ENCODE measurements at regions not wholly inside any gene's neighbourhood (a gene's known extent, or its start where the extent isn't known, plus 50 kb on each side); places are given as distances from the start of the nearest gene placed in this dataset.

DNA sequence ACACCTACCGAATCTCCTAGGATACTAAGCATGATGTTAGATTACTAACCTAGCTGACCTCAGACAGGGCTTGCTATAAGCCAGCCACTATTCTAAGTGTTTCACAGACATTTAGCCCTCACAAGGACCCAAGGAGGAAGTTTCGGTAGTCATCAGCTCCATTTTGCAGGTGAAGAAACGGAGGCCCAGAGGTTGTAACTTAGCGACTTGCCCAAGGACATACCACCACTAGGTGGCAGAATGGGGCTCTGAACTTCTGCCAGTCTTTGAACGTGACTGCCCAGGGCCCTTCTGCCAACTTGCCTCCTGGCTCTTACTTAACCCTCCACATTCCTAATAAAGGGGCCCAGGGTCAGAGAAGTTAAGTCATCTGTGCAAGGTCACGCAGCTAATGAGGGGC lies 283.5 kb downstream of the C1orf94 start:
- no peaks in the 10 kb centered on the region for H3K27me3 Mint-ChIP-seq
- no peak overlapping the region for H3K4me3 Mint-ChIP-seq
- POLR2A ChIA-PET: no interaction called here

DNA sequence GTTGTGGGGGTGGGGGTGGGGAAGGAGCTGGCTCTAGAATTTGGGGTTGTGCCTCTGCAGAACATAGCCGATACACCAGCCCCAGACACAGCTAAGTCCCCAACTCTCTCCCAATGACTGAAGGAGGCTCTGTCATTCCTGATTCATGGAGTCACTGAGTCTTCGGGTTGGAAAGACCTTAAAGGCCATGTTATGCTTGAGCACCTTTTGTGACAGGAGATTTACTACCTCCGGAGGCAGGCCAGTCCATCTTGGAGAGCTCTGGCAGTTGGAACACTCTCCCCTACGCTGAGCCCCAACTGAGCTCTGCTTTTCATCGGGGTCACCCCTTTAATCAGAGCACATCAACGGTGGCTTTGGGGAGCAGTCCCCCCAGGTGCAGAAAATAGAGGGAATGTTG lies 284.4 kb upstream of the GJB5 start:
- Mint-ChIP-seq H3K4me3 (no peak overlapping the region), H3K27me3 (peaks cover 8% of the 10 kb centered on the region), H3K36me3 (ENCODE audit: low read depth) (no peaks in the 10 kb centered on the region), H3K9me3 (no peaks in the 10 kb centered on the region), H3K27ac (no peak overlapping the region), H3K4me1 (no peaks in the 10 kb centered on the region)
- ChIA-PET POLR2A (no interaction called here), CTCF (interaction anchor here (1.5 kb wide), 1 partner anchor 10 kb away, joined by 5 read pairs; no protein-coding TSS in a partner anchor)
- DNase-seq: no peak

More for the DNA sequence above, 283.5 kb downstream of the C1orf94 start:
- no peak overlapping the region for H3K27ac Mint-ChIP-seq
- H3K36me3 Mint-ChIP-seq (ENCODE audit: low read depth): no peaks in the 10 kb centered on the region
- no peaks in the 10 kb centered on the region for H3K9me3 Mint-ChIP-seq
- CTCF ChIA-PET: interaction anchor here (0.7 to 3.6 kb wide), 12 partner anchors 11 to 284 kb away, joined by 3 to 24 read pairs (median 4); no protein-coding TSS in a partner anchor
- no peaks in the 10 kb centered on the region for H3K4me1 Mint-ChIP-seq
- DNase-seq: peak; percentile 52

GRCh38 chr1:34474566-34474965 lies 280.3 kb upstream of the GJB5 start:
- CTCF ChIA-PET: interaction anchor here (1.4 kb wide), 1 partner anchor 13 kb away, joined by 3 read pairs; no protein-coding TSS in a partner anchor
- Mint-ChIP-seq H3K4me3 (no peak overlapping the region), H3K9me3 (no peaks in the 10 kb centered on the region), H3K36me3 (ENCODE audit: low read depth) (no peaks in the 10 kb centered on the region), H3K27ac (no peak overlapping the region), H3K27me3 (peaks cover 2% of the 10 kb centered on the region), H3K4me1 (no peaks in the 10 kb centered on the region)
- POLR2A ChIA-PET: no interaction called here
- DNase-seq: no peak

DNA sequence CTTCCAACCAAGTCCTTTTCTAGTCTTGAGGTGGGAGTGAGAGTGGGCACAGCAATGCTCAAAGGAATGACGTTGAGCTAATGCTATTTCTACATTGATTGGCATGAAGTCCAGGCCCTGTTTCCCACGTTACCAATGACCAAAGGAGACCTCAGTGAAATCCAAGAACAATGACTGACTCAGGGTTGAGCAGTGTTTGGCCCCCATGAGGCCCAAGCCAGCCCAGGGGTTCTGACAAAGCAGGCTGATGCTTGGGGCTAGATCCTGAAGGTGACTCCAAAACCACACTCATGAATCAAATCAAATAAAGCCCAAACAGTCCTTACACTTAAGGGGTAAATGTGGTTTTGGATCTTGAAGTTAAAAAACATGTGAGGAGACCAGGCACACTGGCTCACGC lies 278.5 kb upstream of the GJB5 start:
- ChIA-PET POLR2A (no interaction called here), CTCF (no interaction called here)
- Mint-ChIP-seq H3K4me3 (no peak overlapping the region), H3K36me3 (ENCODE audit: low read depth) (no peaks in the 10 kb centered on the region), H3K4me1 (no peaks in the 10 kb centered on the region), H3K27me3 (no peaks in the 10 kb centered on the region), H3K27ac (no peak overlapping the region), H3K9me3 (no peaks in the 10 kb centered on the region)
- DNase-seq: no peak

DNA sequence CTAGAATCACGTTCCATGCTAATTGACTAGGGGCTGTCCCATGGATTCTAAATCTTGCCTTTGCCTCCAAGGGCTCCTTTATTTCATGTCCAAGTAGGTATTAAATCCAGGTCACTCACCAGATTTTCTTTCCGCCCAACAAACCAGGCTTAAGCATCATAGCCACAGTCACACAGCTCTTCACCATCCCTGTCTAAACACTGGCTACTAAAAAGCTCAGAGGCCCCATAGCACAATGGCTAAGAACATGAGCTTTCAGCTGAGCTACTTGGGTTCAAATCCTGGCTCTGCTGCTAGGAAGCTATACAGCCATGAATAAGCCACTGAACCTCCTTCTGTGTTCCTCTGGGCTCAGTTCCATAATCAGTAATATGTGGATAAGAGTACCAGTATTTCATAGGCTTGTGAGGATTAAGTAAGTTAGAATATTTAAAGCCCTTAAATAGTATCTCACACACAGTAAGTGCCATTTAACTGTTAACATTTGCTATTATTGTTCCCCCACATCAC lies 277.2 kb upstream of the GJB5 start:
- ChIA-PET POLR2A (interaction anchor here (1.0 kb wide), 1 partner anchor 22 kb away, joined by 3 read pairs; no protein-coding TSS in a partner anchor), CTCF (no interaction called here)
- Mint-ChIP-seq H3K27ac (no peak overlapping the region), H3K27me3 (no peaks in the 10 kb centered on the region), H3K9me3 (no peaks in the 10 kb centered on the region), H3K4me3 (no peak overlapping the region), H3K4me1 (no peaks in the 10 kb centered on the region), H3K36me3 (ENCODE audit: low read depth) (no peaks in the 10 kb centered on the region)
- no peak for DNase-seq

GRCh38 chr1:34478515-34479076 lies 276.3 kb upstream of the GJB5 start:
- no peaks in the 10 kb centered on the region for H3K9me3 Mint-ChIP-seq
- no peak overlapping the region for H3K27ac Mint-ChIP-seq
- ChIA-PET CTCF (interaction anchor here (1.3 kb wide), 1 partner anchor 18 kb away, joined by 4 read pairs; no protein-coding TSS in a partner anchor), POLR2A (no interaction called here)
- H3K27me3 Mint-ChIP-seq: no peaks in the 10 kb centered on the region
- H3K4me3 Mint-ChIP-seq: no peak overlapping the region
- H3K4me1 Mint-ChIP-seq: no peaks in the 10 kb centered on the region
- H3K36me3 Mint-ChIP-seq (ENCODE audit: low read depth): no peaks in the 10 kb centered on the region
- no peak for DNase-seq

DNA sequence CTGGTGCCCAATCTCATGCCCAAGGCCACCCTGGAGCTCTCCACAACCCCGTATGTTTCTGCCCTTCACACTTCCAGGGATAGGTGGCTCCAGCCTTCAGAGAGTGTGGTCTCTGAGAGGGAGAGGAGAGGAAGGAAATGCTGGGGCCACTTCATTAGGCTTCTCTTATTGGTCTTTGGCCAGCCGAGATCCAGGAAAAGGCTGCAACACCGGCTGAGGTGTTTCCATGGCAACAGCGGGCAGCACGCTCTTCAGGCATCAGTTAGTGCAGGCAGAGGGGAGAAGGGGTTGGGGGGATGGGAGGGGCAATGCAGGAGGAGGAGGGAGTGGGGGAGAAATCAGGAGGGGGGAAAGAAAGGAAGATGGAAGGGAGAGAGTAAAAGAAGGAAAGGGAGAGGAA lies 275.1 kb upstream of the GJB5 start:
- DNase-seq: no peak
- ChIA-PET POLR2A (no interaction called here), CTCF (no interaction called here)
- H3K27ac Mint-ChIP-seq: no peak overlapping the region
- no peak overlapping the region for H3K4me3 Mint-ChIP-seq
- no peaks in the 10 kb centered on the region for H3K4me1 Mint-ChIP-seq
- H3K36me3 Mint-ChIP-seq (ENCODE audit: low read depth): no peaks in the 10 kb centered on the region
- no peaks in the 10 kb centered on the region for H3K27me3 Mint-ChIP-seq
- H3K9me3 Mint-ChIP-seq: no peaks in the 10 kb centered on the region

- DNase-seq: no peak
- CTCF ChIA-PET: no interaction called here
- peaks cover 3% of the 10 kb centered on the region for H3K9me3 Mint-ChIP-seq
Measured at GRCh38 chr1:34488080-34488708, 266.7 kb upstream of the GJB5 start.

GRCh38 chr1:34500451-34500850 lies 254.4 kb upstream of the GJB5 start:
- no peak for DNase-seq
- H3K36me3 Mint-ChIP-seq (ENCODE audit: low read depth): no peaks in the 10 kb centered on the region
- H3K9me3 Mint-ChIP-seq: no peaks in the 10 kb centered on the region
- POLR2A ChIA-PET: no interaction called here
- no peaks in the 10 kb centered on the region for H3K27me3 Mint-ChIP-seq
- no peaks in the 10 kb centered on the region for H3K4me1 Mint-ChIP-seq
- H3K27ac Mint-ChIP-seq: no peak overlapping the region
- H3K4me3 Mint-ChIP-seq: no peak overlapping the region
- CTCF ChIA-PET: no interaction called here

More at GRCh38 chr1:34488080-34488708, 266.7 kb upstream of the GJB5 start:
- Mint-ChIP-seq H3K4me3 (no peak overlapping the region), H3K4me1 (no peaks in the 10 kb centered on the region), H3K27me3 (no peaks in the 10 kb centered on the region), H3K27ac (no peak overlapping the region), H3K36me3 (ENCODE audit: low read depth) (no peaks in the 10 kb centered on the region)
- POLR2A ChIA-PET: no interaction called here

- Mint-ChIP-seq H3K27me3 (peaks cover 2% of the 10 kb centered on the region), H3K36me3 (ENCODE audit: low read depth) (no peaks in the 10 kb centered on the region), H3K4me1 (no peaks in the 10 kb centered on the region), H3K9me3 (peaks cover 6% of the 10 kb centered on the region), H3K27ac (no peak overlapping the region), H3K4me3 (no peak overlapping the region)
- CTCF ChIA-PET: no interaction called here
- POLR2A ChIA-PET: no interaction called here
- DNase-seq: no peak
Measured at GRCh38 chr1:34511802-34512201, 243.0 kb upstream of the GJB5 start.

GRCh38 chr1:34518146-34518699 lies 236.6 kb upstream of the GJB5 start:
- no peaks in the 10 kb centered on the region for H3K4me1 Mint-ChIP-seq
- ChIA-PET POLR2A (no interaction called here), CTCF (no interaction called here)
- peaks cover 3% of the 10 kb centered on the region for H3K9me3 Mint-ChIP-seq
- no peak for DNase-seq
- peaks cover 2% of the 10 kb centered on the region for H3K27me3 Mint-ChIP-seq
- no peaks in the 10 kb centered on the region for H3K36me3 Mint-ChIP-seq (ENCODE audit: low read depth)
- H3K4me3 Mint-ChIP-seq: no peak overlapping the region
- H3K27ac Mint-ChIP-seq: no peak overlapping the region

- H3K4me1 Mint-ChIP-seq: no peaks in the 10 kb centered on the region
- ChIA-PET POLR2A (no interaction called here), CTCF (no interaction called here)
- DNase-seq: no peak
- no peaks in the 10 kb centered on the region for H3K36me3 Mint-ChIP-seq (ENCODE audit: low read depth)
- H3K4me3 Mint-ChIP-seq: no peak overlapping the region
- no peak overlapping the region for H3K27ac Mint-ChIP-seq
- H3K27me3 Mint-ChIP-seq: peaks cover 2% of the 10 kb centered on the region
- peaks cover 3% of the 10 kb centered on the region for H3K9me3 Mint-ChIP-seq
Measured at GRCh38 chr1:34520111-34520510, 234.7 kb upstream of the GJB5 start.

DNA sequence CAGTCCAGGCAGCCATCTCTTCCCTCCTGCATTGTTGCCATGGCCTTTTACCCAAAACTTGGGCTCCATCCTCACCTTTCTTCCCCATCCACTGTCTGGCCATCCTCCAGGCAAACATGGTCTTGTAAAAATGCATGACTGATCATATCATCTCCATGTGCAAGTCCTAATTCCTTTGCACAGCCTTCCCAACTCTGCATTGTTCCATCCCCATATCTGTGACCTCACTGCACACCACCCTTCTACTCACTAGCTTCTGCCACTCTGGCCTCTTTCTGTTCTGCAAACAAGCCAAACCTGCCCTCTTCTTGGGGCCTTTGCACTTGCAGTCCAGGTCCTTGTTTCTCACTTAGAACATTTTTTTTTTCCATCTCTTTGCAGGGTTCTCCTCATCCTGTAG lies 230.1 kb upstream of the GJB5 start:
- Mint-ChIP-seq H3K36me3 (ENCODE audit: low read depth) (no peaks in the 10 kb centered on the region), H3K4me3 (no peak overlapping the region)
- CTCF ChIA-PET: no interaction called here

More for the DNA sequence above, 230.1 kb upstream of the GJB5 start:
- Mint-ChIP-seq H3K27me3 (peaks cover 4% of the 10 kb centered on the region), H3K27ac (no peak overlapping the region), H3K4me1 (no peaks in the 10 kb centered on the region), H3K9me3 (no peaks in the 10 kb centered on the region)
- POLR2A ChIA-PET: no interaction called here
- no peak for DNase-seq

Measured in activated CD4-positive, alpha-beta memory T cell treated with anti-CD3 and anti-CD28 coated beads, Interleukin-2, amount 10 ng/mL, durations not matched to agents 7 days and 5 days (primary cell).